ENCODE measurements at regions not wholly inside any gene's neighbourhood (a gene's known extent, or its start where the extent isn't known, plus 50 kb on each side); places are given as distances from the start of the nearest gene placed in this dataset.

GRCh38 chr15:53266176-53266575, 476.0 kb upstream of the ONECUT1 start:
- no peak for TF ChIP-seq MTA1 (IDR thresholded peaks at IDR 0.05; ENCODE audit: borderline replicate concordance)
- no peak for TF ChIP-seq CTCF (IDR thresholded peaks at IDR 0.05 in 2 of 3, conservative IDR thresholded peaks at IDR 0.05 in 1 of 3; ENCODE audit: insufficient read depth in 2 of 3, low read depth in 1 of 3, low read length in 3 of 3)
- no peak for TF ChIP-seq MXI1 (IDR thresholded peaks at IDR 0.05; ENCODE audit: low read depth, low read length)
- no peak for TF ChIP-seq NRF1 (conservative IDR thresholded peaks at IDR 0.05 in 1 of 2, IDR thresholded peaks at IDR 0.05 in 1 of 2)
- TF ChIP-seq BRCA1 (IDR thresholded peaks at IDR 0.05) = no peak
- no peak for TF ChIP-seq BRCA1 (CRISPR knock-in tag; IDR thresholded peaks at IDR 0.05)
- no peak for TF ChIP-seq ADNP (tag; IDR thresholded peaks at IDR 0.05)
- no peak for TF ChIP-seq GMEB1 (CRISPR knock-in tag; IDR thresholded peaks at IDR 0.05)
- no peak for TF ChIP-seq REST (IDR thresholded peaks at IDR 0.05; ENCODE audit: borderline replicate concordance)
- no peak for TF ChIP-seq REST (CRISPR knock-in tag; IDR thresholded peaks at IDR 0.05; ENCODE audit: low read depth)
- no peak for TF ChIP-seq SAP30 (IDR thresholded peaks at IDR 0.05; ENCODE audit: borderline replicate concordance, insufficient read depth, low read depth, low read length, poor library complexity, severe bottlenecking)
